ENCODE measurements at regions not wholly inside any gene's neighbourhood (a gene's known extent, or its start where the extent isn't known, plus 50 kb on each side); places are given as distances from the start of the nearest gene placed in this dataset.
A peak's percentile ranks its signal among the peaks of the same experiment; 100 is the strongest.

GRCh38 chr4:122100508-122100907 lies 51.6 kb upstream of the BLTP1 start:
- CTCF ChIA-PET = no interaction called here
- POLR2A ChIA-PET = no interaction called here

GRCh38 chr4:122099896-122100295 lies 52.2 kb upstream of the BLTP1 start:
- H3K4me3 ChIP-seq (ENCODE audit: low read depth, low read length) = no peak overlapping the region
- CTCF ChIA-PET = no interaction called here
- peak; percentile 7 for DNase-seq (ENCODE audit: low read depth, low spot score)
- TF ChIP-seq CTCF (IDR thresholded peaks at IDR 0.05; ENCODE audit: insufficient read depth, low read length, missing control alignments) = no peak
- POLR2A ChIA-PET = no interaction called here

More at GRCh38 chr4:122100508-122100907, 51.6 kb upstream of the BLTP1 start:
- TF ChIP-seq CTCF (IDR thresholded peaks at IDR 0.05; ENCODE audit: insufficient read depth, low read length, missing control alignments) = no peak
- no peak overlapping the region for H3K4me3 ChIP-seq (ENCODE audit: low read depth, low read length)
- no peak for DNase-seq (ENCODE audit: low read depth, low spot score)

- TF ChIP-seq CTCF (IDR thresholded peaks at IDR 0.05; ENCODE audit: insufficient read depth, low read length, missing control alignments) = no peak
- DNase-seq (ENCODE audit: low read depth, low spot score) = no peak
- H3K4me3 ChIP-seq (ENCODE audit: low read depth, low read length) = no peak overlapping the region
- POLR2A ChIA-PET = no interaction called here
- CTCF ChIA-PET = no interaction called here
These were observed 60.2 kb upstream of the BLTP1 start for GRCh38 chr4:122091836-122092405.

- ChIA-PET POLR2A (no interaction called here), CTCF (no interaction called here)
- no peak overlapping the region for H3K4me3 ChIP-seq (ENCODE audit: low read depth, low read length)
- DNase-seq (ENCODE audit: low read depth, low spot score) = no peak
- TF ChIP-seq CTCF (IDR thresholded peaks at IDR 0.05; ENCODE audit: insufficient read depth, low read length, missing control alignments) = no peak
These were observed 60.7 kb upstream of the BLTP1 start for GRCh38 chr4:122091397-122091796.

- no peak overlapping the region for H3K4me3 ChIP-seq (ENCODE audit: low read depth, low read length)
- DNase-seq (ENCODE audit: low read depth, low spot score) = no peak
- POLR2A ChIA-PET = no interaction called here
- TF ChIP-seq CTCF (IDR thresholded peaks at IDR 0.05; ENCODE audit: insufficient read depth, low read length, missing control alignments) = no peak
- CTCF ChIA-PET = no interaction called here
These were observed 61.1 kb upstream of the BLTP1 start for GRCh38 chr4:122090989-122091388.

GRCh38 chr4:122086338-122087065 lies 65.6 kb upstream of the BLTP1 start:
- POLR2A ChIA-PET = no interaction called here
- no peak overlapping the region for H3K4me3 ChIP-seq (ENCODE audit: low read depth, low read length)
- TF ChIP-seq CTCF (IDR thresholded peaks at IDR 0.05; ENCODE audit: insufficient read depth, low read length, missing control alignments) = no peak
- CTCF ChIA-PET = no interaction called here
- no peak for DNase-seq (ENCODE audit: low read depth, low spot score)

Measured in AG04449 (cell line).